DND-41 (cell line): ENCODE measurements at regions not wholly inside any gene's neighbourhood (a gene's known extent, or its start where the extent isn't known, plus 50 kb on each side); places are given as distances from the start of the nearest gene placed in this dataset.

ENCODE experiments used
- CTCF ChIP-seq: IDR thresholded peaks from 2 replicates; pipeline ENCODE4 v1.5.1; 2012; ENCODE audit warnings: borderline replicate concordance, low read length, moderate library complexity, mild to moderate bottlenecking; ENCODE audit not compliant: poor library complexity, severe bottlenecking; ENCODE audit errors: extremely low read depth
- EZH2 ChIP-seq: IDR thresholded peaks from 3 replicates; pipeline ENCODE4 v1.6.1; 2012; ENCODE audit warnings: borderline replicate concordance, low read depth, mild to moderate bottlenecking, moderate library complexity, low read length, inconsistent platforms; ENCODE audit not compliant: severe bottlenecking

GRCh38 chr2:146532509-146533147 is 1312.2 kb upstream of the ACVR2A start:
- no peak for TF ChIP-seq CTCF
- no peak for TF ChIP-seq EZH2
